PFSK-1 (cell line): ENCODE measurements at regions not wholly inside any gene's neighbourhood (a gene's known extent, or its start where the extent isn't known, plus 50 kb on each side); places are given as distances from the start of the nearest gene placed in this dataset.
A peak's percentile ranks its signal among the peaks of the same experiment; 100 is the strongest.

Experiments used
- FOXP2 ChIP-seq: optimal IDR thresholded peaks from 2 replicates; pipeline ENCODE3; 2011; ENCODE audit warnings: borderline replicate concordance, control low read depth, inconsistent platforms; ENCODE audit not compliant: insufficient read depth; ENCODE audit errors: extremely low read length, extremely low read depth
- POLR2AphosphoS5 ChIP-seq: IDR thresholded peaks from 2 replicates; pipeline ENCODE4 v1.6.1; 2012; ENCODE audit warnings: low read depth, mild to moderate bottlenecking, control low read depth, low read length, moderate library complexity
- REST ChIP-seq, 2 experiments: IDR thresholded peaks; 2 replicates each; pipeline versions ENCODE4 v1.6.1 to v1.8.0; 2011 to 2012; ENCODE audit warnings: low read depth in 2 of 2, low read length in 2 of 2, control low read depth in 1 of 2, inconsistent platforms in 1 of 2, mild to moderate bottlenecking in 1 of 2, moderate library complexity in 1 of 2; ENCODE audit not compliant: insufficient read depth in 1 of 2
- SIN3A ChIP-seq: IDR thresholded peaks from 2 replicates; pipeline ENCODE4 v1.6.1; 2012; ENCODE audit warnings: mild to moderate bottlenecking, low read length, moderate library complexity, borderline replicate concordance; ENCODE audit not compliant: insufficient read depth
- TAF1 ChIP-seq: IDR thresholded peaks from 2 replicates; pipeline ENCODE4 v1.6.1; 2012; ENCODE audit warnings: low read length, control low read depth, borderline replicate concordance; ENCODE audit not compliant: insufficient read depth

GRCh38 chr6:141874930-141875602 lies 257.7 kb upstream of the GJE1 start:
- TF ChIP-seq POLR2AphosphoS5 (no peak), REST (IDR thresholded peaks at IDR 0.05; ENCODE audit: insufficient read depth in 1 of 2, low read depth in 2 of 2, low read length in 2 of 2) (no peak), FOXP2 (no peak), SIN3A (no peak), TAF1 (no peak)

- no peak for TF ChIP-seq TAF1
- no peak for TF ChIP-seq POLR2AphosphoS5
- TF ChIP-seq SIN3A = no peak
- TF ChIP-seq FOXP2 = no peak
- TF ChIP-seq REST (IDR thresholded peaks at IDR 0.05; ENCODE audit: insufficient read depth in 1 of 2, low read depth in 2 of 2, low read length in 2 of 2) = no peak
Observed at GRCh38 chr6:141867767-141868166, 265.0 kb upstream of the GJE1 start.

- TF ChIP-seq TAF1 = no peak
- no peak for TF ChIP-seq FOXP2
- no peak for TF ChIP-seq REST (IDR thresholded peaks at IDR 0.05; ENCODE audit: insufficient read depth in 1 of 2, low read depth in 2 of 2, low read length in 2 of 2)
- TF ChIP-seq SIN3A = no peak
- no peak for TF ChIP-seq POLR2AphosphoS5
Observed at GRCh38 chr6:141866731-141867497, 265.8 kb upstream of the GJE1 start.

- TF ChIP-seq REST (IDR thresholded peaks at IDR 0.05; ENCODE audit: insufficient read depth in 1 of 2, low read depth in 2 of 2, low read length in 2 of 2) (peak; percentile 54 to 87; a peak in 3 of 4 replicates), TAF1 (no peak)
Observed at GRCh38 chr6:141851063-141851462, 281.7 kb upstream of the GJE1 start.
